ENCODE measurements at regions not wholly inside any gene's neighbourhood (a gene's known extent, or its start where the extent isn't known, plus 50 kb on each side); places are given as distances from the start of the nearest gene placed in this dataset.

DNA sequence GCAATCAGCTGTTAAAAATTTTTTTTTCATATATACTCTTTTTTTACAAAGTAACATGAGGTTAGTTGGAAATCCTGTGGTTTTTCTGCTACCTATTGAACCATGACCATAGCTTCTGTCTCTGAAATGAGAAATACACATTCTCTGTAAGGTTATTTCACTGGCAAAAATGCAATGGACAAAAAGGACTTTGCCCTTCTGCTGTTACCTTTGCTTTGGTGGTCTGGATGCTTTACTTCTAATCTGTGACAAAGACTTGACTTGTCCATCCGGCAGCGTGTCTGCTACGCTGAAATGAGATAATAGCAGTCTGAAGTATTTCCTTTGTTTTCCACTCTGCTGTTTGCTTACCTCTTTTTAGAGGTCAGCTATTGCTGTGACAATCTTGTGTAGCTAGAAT lies 412.8 kb downstream of the SLITRK6 start:
- no peak for DNase-seq (ENCODE audit: extremely low read depth, low read depth)
- TF ChIP-seq, protein P1, sequence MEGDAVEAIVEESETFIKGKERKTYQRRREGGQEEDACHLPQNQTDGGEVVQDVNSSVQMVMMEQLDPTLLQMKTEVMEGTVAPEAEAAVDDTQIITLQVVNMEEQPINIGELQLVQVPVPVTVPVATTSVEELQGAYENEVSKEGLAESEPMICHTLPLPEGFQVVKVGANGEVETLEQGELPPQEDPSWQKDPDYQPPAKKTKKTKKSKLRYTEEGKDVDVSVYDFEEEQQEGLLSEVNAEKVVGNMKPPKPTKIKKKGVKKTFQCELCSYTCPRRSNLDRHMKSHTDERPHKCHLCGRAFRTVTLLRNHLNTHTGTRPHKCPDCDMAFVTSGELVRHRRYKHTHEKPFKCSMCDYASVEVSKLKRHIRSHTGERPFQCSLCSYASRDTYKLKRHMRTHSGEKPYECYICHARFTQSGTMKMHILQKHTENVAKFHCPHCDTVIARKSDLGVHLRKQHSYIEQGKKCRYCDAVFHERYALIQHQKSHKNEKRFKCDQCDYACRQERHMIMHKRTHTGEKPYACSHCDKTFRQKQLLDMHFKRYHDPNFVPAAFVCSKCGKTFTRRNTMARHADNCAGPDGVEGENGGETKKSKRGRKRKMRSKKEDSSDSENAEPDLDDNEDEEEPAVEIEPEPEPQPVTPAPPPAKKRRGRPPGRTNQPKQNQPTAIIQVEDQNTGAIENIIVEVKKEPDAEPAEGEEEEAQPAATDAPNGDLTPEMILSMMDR (IDR thresholded peaks at IDR 0.05; ENCODE audit: low read depth, low read length) = no peak

DNA sequence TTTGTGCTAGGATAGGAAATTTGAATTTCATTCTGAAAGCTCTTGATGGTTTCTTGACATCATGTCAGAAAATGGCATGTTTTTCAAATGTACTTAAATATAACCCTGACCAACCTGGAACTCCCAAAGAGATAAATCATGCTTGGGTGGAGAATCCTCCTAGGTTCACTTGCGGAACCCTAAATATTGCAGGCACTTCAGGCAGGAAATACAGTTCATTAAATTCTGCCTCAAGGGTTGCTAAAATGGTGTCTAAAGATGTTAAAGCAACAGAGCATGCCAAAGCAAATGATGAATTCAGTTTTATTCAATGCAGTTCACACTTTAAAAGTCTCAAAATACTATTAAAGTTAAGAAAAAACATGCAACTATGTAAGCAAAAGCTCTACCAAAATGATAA lies 415.9 kb downstream of the SLITRK6 start:
- TF ChIP-seq, protein P1 (IDR thresholded peaks at IDR 0.05; ENCODE audit: low read depth, low read length) = no peak

DNA sequence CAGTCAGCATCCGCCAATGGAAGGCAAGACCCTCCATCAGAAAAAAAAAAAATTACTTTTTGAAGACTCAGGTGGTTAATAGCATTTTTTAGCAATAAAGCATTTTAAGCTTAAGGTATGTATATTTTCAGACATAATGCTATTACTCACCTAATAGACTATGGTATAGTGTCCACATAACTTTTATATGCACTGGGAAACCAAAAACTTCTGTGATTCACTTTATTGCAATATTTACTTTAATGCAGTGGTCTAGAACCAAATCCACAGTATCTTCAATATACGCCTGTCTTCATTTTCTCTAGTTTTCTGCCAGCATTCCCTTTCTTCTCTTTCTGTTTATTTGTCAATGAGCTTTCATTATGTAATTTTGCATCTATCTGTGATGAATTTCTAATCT lies 418.1 kb downstream of the SLITRK6 start:
- DNase-seq (ENCODE audit: extremely low read depth, low read depth) = no peak
- TF ChIP-seq, protein P1 (IDR thresholded peaks at IDR 0.05; ENCODE audit: low read depth, low read length) = no peak

More for the DNA sequence above, 415.9 kb downstream of the SLITRK6 start:
- no peak for DNase-seq (ENCODE audit: extremely low read depth, low read depth)

DNA sequence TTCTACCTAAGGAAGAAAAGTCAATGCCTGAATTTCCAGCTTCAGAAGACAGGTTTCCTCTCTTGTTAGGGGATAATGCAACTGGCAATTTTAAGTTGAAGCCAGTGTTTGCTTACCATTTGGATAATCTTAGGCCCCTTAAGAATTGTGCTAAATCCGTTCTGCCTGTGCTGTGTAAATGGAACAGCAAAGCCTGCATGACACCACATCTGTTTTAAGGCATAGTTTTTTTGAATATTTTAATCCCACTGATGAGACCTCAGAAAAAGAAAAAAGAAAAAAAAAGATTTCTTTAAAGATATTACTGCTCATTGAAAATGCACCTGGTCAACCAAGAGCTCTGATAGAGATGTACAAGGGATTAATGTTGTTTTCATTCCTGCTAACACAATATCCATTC lies 419.2 kb downstream of the SLITRK6 start:
- no peak for DNase-seq (ENCODE audit: extremely low read depth, low read depth)
- TF ChIP-seq, protein P1 (IDR thresholded peaks at IDR 0.05; ENCODE audit: low read depth, low read length) = no peak

DNA sequence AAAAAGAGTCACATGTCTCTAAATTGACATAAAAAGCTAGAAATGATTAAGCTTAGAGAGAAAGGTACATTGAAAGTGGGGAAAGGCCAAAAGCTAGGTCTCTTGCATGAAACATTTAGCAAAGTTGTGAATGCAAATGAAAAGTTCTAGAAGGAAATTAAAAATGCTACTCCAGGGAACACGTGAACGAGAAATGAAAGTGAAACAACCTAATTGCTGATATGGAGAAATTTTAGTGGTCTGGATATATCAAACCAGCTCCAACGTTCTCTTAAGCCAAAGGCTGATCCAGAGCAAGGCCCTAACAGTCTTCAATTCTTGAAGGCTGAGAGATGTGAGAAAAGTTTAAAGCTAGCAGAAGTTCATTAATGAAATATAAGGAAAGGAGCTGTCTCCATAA lies 419.8 kb downstream of the SLITRK6 start:
- TF ChIP-seq, protein P1 (IDR thresholded peaks at IDR 0.05; ENCODE audit: low read depth, low read length) = no peak
- no peak for DNase-seq (ENCODE audit: extremely low read depth, low read depth)

DNA sequence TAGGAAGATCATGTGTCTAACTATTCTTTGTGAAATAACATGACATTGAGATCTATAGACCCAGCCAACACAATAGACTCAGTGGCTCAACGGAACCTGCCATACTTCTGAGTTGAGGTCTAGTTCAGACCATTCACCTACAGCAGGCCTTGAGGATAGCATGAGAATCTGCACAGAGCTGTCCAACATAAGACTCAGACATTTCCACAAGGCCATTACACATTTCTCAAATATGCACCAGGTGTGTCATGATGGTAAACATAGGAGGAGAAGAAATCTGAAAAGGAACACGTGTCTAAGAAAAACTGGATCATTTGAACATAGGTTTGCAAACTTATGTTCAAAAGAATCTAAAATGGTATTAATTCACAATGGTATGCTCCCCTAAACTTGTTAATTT lies 421.4 kb downstream of the SLITRK6 start:
- DNase-seq (ENCODE audit: extremely low read depth, low read depth) = no peak
- TF ChIP-seq, protein P1 (IDR thresholded peaks at IDR 0.05; ENCODE audit: low read depth, low read length) = no peak

DNA sequence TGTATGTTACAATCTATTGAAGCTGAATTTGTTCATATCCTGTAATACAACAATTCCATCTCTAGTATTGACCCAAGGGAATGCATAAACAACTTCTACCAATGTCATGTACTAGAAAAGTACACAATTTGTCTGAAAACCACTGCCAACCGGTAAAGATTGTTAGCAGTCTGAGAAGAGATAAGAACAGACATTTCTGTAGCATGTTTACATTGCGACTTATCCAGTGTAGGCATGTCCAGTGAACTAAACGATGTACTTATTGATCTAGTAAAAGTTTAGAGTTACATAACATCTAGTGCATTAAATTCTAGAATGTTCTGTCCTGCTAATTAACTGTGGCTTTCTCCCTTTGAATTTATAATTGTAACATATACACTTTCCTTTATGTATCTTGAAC lies 425.9 kb downstream of the SLITRK6 start:
- no peak for DNase-seq (ENCODE audit: extremely low read depth, low read depth)
- TF ChIP-seq, protein P1 (IDR thresholded peaks at IDR 0.05; ENCODE audit: low read depth, low read length) = no peak

All from AG09319 (cell line).